SIG-M5 treated with dmso at 0.1 percent for 504 hours (cell line): ENCODE measurements at regions not wholly inside any gene's neighbourhood (a gene's known extent, or its start where the extent isn't known, plus 50 kb on each side); places are given as distances from the start of the nearest gene placed in this dataset.
"Not testable (repeated sequence)": the region's sequence is repeated elsewhere in the genome, so short reads cannot be mapped to it uniquely, and the experiment has no call there.

ENCODE experiments used
- DNase-seq: peaks from one replicate; lab custom pipeline; 2025; ENCODE audit not compliant: unreplicated experiment; lab: John Stamatoyannopoulos, UW

DNA sequence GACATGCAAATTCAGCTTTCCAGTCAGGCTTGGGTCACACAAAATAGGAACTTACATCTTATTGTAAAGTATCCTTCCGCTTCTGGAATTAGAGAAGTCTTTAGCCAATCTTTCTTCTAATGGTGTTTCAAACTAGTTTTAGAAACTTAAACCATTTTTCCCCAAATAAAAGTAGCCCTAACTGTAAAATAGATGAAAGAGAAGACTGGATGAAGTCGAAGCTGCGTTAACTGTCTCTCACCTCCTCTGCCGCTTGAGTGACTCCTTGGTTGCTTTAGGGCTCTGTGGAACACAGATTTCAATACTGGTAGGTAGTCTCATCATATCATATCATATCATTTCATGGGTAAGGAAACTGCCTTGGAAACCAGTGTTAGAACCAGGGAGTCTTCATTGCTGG lies 498.4 kb downstream of the XIRP2 start:
- DNase-seq: no peak

DNA sequence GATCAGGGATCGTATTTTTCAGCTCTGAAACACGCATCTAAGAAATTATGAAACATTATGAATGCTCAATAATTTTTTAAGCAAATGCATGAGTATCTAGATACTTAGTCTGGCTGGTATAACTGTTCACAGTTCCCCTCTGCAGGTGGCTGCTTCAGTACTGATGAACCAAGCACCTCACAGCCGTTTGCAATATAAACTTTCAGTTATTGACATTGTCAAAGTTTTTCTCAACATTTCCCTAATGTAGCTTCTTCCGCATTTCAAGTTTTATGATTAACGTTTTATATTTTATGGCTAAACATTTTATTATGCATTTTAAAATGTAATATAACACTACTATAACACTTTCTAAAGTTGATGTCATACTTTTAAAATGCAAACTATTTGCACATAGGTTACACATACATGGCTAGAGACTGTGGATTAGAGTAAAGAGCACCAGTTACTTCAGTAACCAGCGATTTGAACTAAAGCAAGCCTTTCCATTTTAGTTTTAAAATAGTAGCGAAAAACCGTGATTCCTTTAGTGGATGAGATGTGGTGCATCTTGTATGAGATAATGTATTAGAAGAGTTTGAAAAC lies 495.4 kb downstream of the XIRP2 start:
- DNase-seq: no peak

DNA sequence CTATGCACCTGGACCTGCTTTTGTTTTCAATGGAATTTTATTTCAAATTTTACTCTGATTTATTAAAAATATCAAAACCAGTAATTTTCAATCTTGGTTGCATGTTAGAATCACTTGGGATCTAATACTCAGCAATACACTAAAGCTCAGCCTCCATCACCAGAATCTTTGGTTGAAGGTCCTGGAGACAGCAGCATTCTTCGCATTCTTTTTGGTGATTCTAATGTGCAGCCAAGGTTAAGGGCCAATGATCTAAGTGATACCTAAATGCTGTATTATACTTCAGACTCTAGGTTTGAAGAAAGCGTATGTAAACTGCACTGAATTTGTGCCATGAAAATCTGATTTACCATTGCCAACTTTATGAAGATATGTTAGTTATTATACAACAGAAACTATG lies 493.1 kb downstream of the XIRP2 start:
- DNase-seq: no peak

DNA sequence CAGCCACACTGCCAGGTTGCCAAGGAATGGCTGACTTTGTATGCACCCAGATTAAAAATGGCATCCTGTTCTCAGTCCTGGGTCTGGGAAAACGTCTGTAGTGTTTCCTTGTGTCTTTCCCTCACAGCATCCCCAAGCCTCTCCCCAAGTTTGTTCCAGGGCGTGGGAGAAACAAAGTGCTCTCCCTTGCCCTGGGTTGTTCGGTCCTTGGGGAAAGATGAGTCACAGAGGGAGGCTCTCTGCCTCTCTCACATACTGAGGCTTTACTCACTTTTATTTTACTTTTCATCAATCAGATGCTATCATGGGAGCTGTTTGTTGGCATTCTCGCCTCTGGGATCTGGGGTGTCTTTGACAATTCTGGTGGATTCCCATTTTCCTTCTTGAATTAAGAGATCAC lies 492.3 kb downstream of the XIRP2 start:
- DNase-seq: no peak

- DNase-seq: no peak
Observed at GRCh38 chr2:167380094-167380493, 491.8 kb downstream of the XIRP2 start.

DNA sequence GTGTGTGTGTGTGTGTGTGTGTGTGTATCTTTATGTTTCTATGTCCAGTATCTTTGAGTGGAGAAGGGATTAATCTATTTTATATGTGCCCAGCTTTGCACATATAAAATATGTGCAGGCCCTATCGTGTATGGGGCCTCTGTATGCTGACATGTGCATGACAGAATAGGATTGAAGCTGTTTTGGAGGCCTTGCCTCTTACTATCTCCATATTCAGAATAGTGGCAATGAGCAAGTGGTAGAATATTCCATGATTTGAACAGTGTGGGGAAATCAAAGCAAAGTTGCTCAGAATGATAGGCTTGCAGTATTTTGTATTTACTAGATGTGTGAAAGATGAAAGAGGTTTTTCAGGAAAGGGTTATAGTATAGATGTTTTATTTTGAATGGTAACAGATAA lies 480.8 kb downstream of the XIRP2 start:
- DNase-seq: no peak

DNA sequence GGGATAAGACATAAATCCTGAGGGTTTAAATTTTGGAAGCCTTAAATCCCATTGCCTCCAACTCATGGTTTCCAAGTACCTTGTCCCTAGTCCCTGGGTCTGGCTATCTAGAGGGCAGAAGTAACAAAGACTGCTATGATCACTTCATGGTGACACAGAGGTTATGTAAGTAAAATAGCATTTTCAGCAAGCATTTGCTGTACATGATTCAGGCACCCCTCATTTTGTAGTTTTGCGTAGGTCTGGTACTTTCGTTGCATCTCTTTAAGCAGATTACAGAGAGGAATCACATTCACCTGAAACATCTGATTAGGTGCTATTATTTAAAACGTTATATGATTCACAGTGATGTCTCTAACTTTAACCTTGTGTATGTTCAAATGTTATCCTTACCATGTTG lies 480.1 kb downstream of the XIRP2 start:
- no peak for DNase-seq

DNA sequence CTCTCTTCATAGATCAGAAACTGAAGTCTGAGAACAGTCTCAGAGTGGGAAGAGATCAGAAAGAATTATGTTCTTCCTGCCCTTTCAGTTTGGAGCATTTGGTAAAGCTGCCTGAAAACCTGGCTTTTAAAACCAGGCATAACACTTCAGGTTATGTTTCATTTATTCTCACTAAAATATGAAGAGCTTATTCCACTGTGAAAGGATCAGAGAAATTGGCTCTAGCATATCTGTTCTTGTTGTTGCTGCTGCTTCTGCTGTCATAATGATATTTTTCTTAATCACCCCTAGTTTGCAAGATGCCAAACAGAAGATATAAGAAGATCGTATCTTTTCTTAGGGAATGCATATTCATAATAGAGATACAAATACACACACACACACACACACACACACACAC lies 476.9 kb downstream of the XIRP2 start:
- no peak for DNase-seq

- no peak for DNase-seq
Observed at GRCh38 chr2:167361426-167361825, 473.1 kb downstream of the XIRP2 start.

DNA sequence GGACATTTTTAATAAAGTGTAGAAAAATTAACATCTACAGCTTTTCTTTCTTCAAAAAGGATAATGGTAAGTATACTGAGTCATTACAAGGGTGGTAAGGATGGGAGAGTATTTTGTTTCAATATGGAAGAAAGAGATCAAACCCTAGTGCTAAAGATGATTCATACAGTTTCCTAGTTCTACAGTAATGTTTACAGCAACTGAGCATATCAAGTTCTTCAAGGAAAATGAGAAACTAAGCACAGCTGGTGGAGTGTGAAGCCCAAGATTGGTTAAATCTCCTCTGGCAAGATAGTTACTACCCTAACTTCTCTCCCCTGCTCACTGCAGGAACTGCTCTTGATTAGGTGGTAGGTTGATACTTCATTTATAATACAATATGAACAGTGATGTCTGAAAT lies 467.5 kb downstream of the XIRP2 start:
- no peak for DNase-seq

DNA sequence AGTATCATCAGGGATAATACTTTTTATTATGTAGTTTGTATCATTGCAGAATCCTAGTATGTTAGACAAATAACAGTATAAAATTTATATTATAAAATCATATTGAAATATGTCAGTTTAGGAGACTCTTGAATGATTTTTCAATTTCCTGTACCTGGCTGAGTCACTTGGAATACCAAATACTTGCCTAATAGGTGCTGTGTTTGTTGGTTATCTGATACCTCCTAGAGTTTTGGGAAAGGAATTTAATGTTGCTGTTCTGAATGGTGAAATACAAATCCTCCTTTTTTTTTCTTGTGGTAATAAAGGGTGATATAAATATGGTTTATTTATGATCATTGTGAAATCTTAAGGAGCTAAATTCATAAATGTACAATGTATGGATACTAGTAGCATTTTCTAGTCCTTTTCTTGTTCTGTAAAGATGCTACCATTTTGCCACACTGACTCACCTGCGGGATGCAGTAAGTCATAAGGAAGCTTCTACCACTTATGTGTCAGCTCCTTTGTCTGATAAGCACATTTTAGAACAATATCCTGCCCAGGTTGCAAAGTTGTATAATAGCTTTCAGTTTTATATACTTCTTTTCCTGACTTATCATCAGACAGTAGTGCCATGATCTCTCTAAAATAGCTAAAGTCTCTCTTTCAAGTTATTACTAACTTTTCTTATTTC lies 465.5 kb downstream of the XIRP2 start:
- no peak for DNase-seq

DNA sequence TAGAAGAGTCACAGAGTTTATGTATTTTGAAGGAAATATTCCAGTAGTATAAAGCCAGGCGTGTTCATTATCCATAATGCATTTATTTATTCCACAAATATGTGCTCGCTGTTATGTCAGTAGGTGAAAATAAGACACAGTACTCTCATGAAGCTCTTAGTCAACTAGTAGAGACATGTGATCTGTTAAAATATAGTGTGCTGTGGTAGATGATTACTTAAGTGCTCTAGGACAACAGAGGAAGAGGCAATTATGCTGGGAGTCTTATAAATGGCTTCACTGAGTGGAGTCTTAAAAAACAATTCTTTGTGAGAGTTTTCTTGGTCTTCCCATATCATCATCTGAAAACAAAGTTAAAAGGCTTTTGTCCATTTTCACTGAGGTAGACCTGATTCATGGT lies 457.3 kb downstream of the XIRP2 start:
- DNase-seq: no peak

- DNase-seq: no peak
Observed at GRCh38 chr2:167342769-167343168, 454.5 kb downstream of the XIRP2 start.

DNA sequence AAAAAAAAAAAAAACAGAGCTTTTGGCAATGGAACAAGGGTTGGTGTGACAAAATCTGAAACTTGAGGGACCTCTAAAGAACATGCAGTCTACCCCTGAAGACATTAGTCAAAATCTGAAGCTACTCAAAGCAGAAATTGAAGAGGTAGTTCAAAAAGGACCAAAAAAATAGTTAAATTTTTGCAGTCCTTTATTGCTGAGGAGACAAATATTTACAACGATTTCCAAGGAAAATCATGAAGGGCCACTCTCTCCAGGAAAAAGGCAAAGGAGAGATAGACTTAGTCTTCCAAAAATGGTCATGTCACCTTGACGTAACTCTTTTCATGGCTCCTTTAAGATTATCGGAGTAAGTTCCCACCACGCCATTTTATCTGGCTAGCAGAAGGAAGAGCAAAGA lies 452.0 kb downstream of the XIRP2 start:
- DNase-seq: no peak

- no peak for DNase-seq
Observed at GRCh38 chr2:167336213-167336612, 447.9 kb downstream of the XIRP2 start.

GRCh38 chr2:167335541-167335992 lies 447.3 kb downstream of the XIRP2 start:
- no peak for DNase-seq

GRCh38 chr2:167334146-167334742 lies 446.0 kb downstream of the XIRP2 start:
- no peak for DNase-seq

DNA sequence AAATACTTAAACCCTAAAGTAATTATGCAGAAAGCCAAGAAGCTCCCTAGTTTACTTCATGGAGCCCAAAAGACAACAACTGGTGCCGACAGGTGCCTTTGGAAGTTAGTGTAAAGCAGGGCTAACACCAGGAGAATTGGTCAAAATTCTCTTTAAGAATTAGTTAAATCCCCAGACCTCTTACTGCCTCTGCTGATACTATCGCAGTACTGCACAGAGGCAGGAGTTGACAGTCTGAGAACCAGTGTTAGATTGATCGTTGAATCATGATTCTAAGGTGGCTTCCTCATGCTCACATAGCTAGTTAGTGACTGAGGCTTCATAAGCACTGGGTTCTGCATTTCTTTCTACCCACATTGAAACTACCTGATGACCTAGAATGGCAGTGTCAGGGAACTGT lies 445.0 kb downstream of the XIRP2 start:
- no peak for DNase-seq

DNA sequence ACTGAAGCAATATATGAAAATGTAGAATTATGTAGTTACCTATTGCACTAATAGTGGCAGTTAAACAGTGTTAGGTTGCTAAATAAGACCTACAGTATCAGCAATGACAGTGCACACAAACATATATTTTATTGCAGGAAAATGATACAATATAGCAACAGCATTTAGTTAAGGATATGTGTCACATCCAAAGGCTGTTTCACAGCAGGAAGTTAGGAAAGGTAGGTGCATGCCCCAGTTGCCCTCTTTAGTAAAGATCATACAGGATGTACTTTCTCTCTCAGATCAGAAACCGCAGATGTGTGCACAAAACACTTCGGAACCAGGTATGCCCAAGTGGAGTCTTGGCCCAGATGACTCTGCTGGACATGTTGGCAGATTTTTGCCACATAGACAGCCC lies 444.1 kb downstream of the XIRP2 start:
- no peak for DNase-seq

GRCh38 chr2:167331636-167332232 lies 443.5 kb downstream of the XIRP2 start:
- DNase-seq: no peak

DNA sequence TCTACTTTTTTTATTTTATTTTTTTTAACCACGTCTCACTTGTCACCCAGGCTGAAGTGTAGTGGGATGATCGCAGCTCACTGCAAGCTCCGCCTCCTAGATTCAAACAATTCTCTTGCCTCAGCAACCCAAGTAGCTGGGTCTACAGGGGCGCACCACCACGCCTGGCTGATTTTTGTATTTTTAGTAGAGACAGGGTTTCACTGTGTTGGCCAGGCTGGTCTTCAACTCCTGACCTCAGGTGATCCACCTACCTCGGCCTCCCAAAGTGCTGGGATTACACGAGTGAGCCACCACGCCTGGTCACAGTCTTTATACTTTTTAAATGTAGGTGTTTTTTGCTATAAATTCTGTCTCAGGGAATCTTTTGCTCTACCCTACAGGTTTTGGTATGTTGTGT lies 440.5 kb downstream of the XIRP2 start:
- DNase-seq: not testable (repeated sequence)

GRCh38 chr2:167322795-167323194 lies 434.5 kb downstream of the XIRP2 start:
- DNase-seq: no peak
